Sigmoid colon (tissue), 6 donors: ENCODE measurements at regions not wholly inside any gene's neighbourhood (a gene's known extent, or its start where the extent isn't known, plus 50 kb on each side); places are given as distances from the start of the nearest gene placed in this dataset.

Experiments used
- DNase-seq: peaks from one replicate; pipeline ENCODE4 v3.0.0-alpha.2; 2019
- H3K27ac ChIP-seq, 4 donors: fragments of 200-600 bp; sonication (generic); one replicate each; pipeline ENCODE4 v1.5.1; 2016 to 2019; ENCODE audit warnings: mild to moderate bottlenecking in 1 of 4
- H3K27me3 ChIP-seq, 3 donors: fragments of 200-600 bp; sonication (generic); one replicate each; pipeline ENCODE4 v1.5.1; 2019; ENCODE audit warnings: mild to moderate bottlenecking in 1 of 3
- H3K36me3 ChIP-seq, 4 donors: fragments of 200-600 bp; sonication (generic); one replicate each; pipeline ENCODE4 v1.5.1; 2016 to 2019
- H3K4me1 ChIP-seq, 4 donors: fragments of 200-600 bp; sonication (generic); one replicate each; pipeline ENCODE4 v1.5.1; 2017 to 2019
- H3K4me3 ChIP-seq, 4 donors: fragments of 200-600 bp; sonication (generic); one replicate each; pipeline ENCODE4 v1.5.1; 2017 to 2019; ENCODE audit warnings: mild to moderate bottlenecking in 2 of 4, moderate library complexity in 1 of 4
- H3K9me3 ChIP-seq, 4 donors: fragments of 200-600 bp in 3 of 4; sonication (generic) in 3 of 4; one replicate each; pipeline versions ENCODE4 v1.5.1 to v1.6.1; 2013 to 2019
- CTCF ChIP-seq, 4 experiments: fragments of 450-650 bp in 3 of 4; fragments of 200-600 bp in 1 of 4; IDR thresholded peaks; one replicate each; pipeline ENCODE4 v1.5.1; 2016 to 2019; ENCODE audit warnings: antibody characterized with exemption in 4 of 4, mild to moderate bottlenecking in 3 of 4, moderate library complexity in 2 of 4
- EP300 ChIP-seq, 4 donors: sonication (generic); formaldehyde crosslinking; IDR thresholded peaks; one replicate each; pipeline ENCODE4 v1.6.1; 2017; ENCODE audit warnings: antibody characterized with exemption in 4 of 4
- POLR2A ChIP-seq, 2 donors: fragments of 450-650 bp; IDR thresholded peaks; one replicate each; pipeline ENCODE4 v1.6.1; 2016; ENCODE audit warnings: antibody characterized with exemption in 2 of 2, mild to moderate bottlenecking in 2 of 2, moderate library complexity in 2 of 2
- POLR2AphosphoS5 ChIP-seq, 4 donors: sonication (generic); formaldehyde crosslinking; IDR thresholded peaks; one replicate each; pipeline ENCODE4 v1.6.1; 2017; ENCODE audit warnings: antibody characterized with exemption in 4 of 4
- WGBS, 2 donors: extraction: QIAGEN DNeasy Blood & Tissue Kit; methylation state at CpG; one replicate each; pipeline ENCODE4 v1.1.7; 2013; 5-methylcytosine and 5-hydroxymethylcytosine counted together
- intact Hi-C: fragments of 100-400 bp; cut with DNase I; formaldehyde crosslinking; loops from one replicate; pipeline ENCODE4 v1.15.1; 2023
- donor health status: healthy with polysubstance abuse.
- donor health status: healthy.

DNA sequence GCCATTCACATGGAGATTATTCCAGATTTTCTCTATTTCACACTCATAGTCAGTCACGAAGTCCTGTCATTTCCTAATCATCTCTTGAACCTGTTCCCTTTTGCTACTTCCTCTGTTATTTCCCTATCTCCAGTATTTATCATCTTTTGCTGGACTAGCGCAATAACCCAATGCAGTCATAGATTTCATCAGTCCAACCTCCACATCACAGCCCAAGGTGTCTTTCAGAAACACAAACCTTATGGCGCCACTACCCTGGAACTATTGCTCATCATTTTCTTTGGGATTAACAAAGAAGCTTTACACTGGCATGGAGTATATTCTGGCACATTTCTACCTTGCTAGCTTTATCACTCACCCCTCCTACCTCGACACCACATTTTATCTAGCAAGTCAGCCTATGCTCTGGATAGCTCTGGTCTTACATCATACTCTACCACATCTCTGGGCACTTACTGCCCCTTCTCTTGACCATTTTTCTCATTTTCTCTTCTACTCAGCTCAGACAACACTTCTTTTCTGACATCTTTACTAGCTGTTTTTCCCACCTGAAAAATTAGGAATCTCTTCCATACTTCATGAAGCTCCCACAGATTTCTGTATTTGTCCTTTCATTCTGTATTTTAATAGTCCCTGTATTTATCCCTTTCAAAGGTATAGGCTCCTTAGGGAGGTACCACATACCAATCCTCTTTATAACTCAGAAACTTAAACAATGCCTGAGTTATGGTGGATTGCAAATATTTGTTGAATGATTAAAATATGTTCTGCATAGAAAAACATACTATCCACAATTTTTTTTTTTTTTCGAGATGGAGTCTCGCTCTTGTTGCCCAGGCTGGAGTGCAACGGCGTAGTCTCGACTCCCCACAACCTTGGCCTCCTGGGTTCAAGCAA, 534.7 kb downstream of the KLF12 start:
- Histone ChIP-seq H3K4me1 (no peaks in the 10 kb centered on the region), H3K27ac (no peak overlapping the region), H3K27me3 (no peaks in the 10 kb centered on the region), H3K4me3 (no peak overlapping the region), H3K36me3 (no peaks in the 10 kb centered on the region), H3K9me3 (peaks cover 0 to 5% (median under 1%) of the 10 kb centered on the region in 4 donors)
- WGBS, 2 donors, result 88 to 93% methylated on average over 9 of the region's 9 CpGs
- DNase-seq, result no peak
- TF ChIP-seq EP300 (IDR thresholded peaks at IDR 0.05) (no peak), POLR2AphosphoS5 (IDR thresholded peaks at IDR 0.05) (no peak), POLR2A (IDR thresholded peaks at IDR 0.05) (no peak), CTCF (IDR thresholded peaks at IDR 0.05) (no peak)
- intact Hi-C loops, result no loop called here

DNA sequence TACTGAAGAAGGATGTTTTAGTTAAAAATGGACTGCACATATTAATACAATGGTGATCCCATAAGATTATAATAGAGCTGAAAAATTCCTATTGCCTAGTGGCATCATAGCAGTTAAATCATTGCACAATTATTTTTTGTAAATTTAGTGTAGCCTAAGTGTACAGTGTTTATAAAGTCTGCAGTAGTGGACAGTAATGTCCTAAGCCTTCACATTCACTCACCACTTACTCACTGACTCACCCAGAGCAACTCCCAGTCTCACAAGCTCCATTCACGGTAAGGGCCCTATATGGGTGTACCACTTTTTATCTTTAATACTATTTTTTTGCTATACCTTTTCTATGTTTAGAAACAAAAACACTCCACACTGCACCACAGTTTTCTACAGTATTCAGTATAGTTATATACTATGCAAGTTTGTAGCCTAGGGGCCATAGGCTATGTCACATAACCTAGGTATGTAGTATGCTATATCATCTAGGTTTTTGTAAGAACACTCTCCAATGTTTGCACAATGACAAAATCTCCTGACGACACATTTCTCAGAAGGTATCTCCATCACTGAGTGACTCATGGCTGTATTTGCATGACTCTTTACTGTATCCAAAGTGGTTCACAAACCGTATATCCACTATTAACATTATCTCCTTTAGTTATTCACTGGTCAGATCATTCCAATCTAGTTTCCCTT, 536.0 kb downstream of the KLF12 start:
- Histone ChIP-seq H3K4me1 (no peaks in the 10 kb centered on the region), H3K9me3 (no peaks in the 10 kb centered on the region), H3K4me3 (no peak overlapping the region), H3K36me3 (no peaks in the 10 kb centered on the region), H3K27ac (no peak overlapping the region), H3K27me3 (no peaks in the 10 kb centered on the region)
- no peak for DNase-seq
- 57 to 59% methylated on average over 3 of the region's 3 CpGs for WGBS, 2 donors
- TF ChIP-seq EP300 (IDR thresholded peaks at IDR 0.05), result no peak
- TF ChIP-seq POLR2AphosphoS5 (IDR thresholded peaks at IDR 0.05), result no peak
- no peak for TF ChIP-seq CTCF (IDR thresholded peaks at IDR 0.05)
- no peak for TF ChIP-seq POLR2A (IDR thresholded peaks at IDR 0.05)
- intact Hi-C loops, result no loop called here

GRCh38 chr13:73596382-73596781, 537.6 kb downstream of the KLF5 start:
- Histone ChIP-seq H3K27ac (no peak overlapping the region), H3K9me3 (no peaks in the 10 kb centered on the region), H3K27me3 (no peaks in the 10 kb centered on the region), H3K36me3 (no peaks in the 10 kb centered on the region), H3K4me3 (no peak overlapping the region), H3K4me1 (no peaks in the 10 kb centered on the region)
- DNase-seq, result no peak
- intact Hi-C loops, result no loop called here
- 67 to 82% methylated on average over 1 of the region's 1 CpG for WGBS, 2 donors
- no peak for TF ChIP-seq POLR2AphosphoS5 (IDR thresholded peaks at IDR 0.05)
- TF ChIP-seq CTCF (IDR thresholded peaks at IDR 0.05), result no peak
- no peak for TF ChIP-seq EP300 (IDR thresholded peaks at IDR 0.05)
- TF ChIP-seq POLR2A (IDR thresholded peaks at IDR 0.05), result no peak

- DNase-seq, result no peak
- Histone ChIP-seq H3K27me3 (no peaks in the 10 kb centered on the region), H3K9me3 (no peaks in the 10 kb centered on the region), H3K4me3 (no peak overlapping the region), H3K4me1 (no peaks in the 10 kb centered on the region), H3K36me3 (no peaks in the 10 kb centered on the region), H3K27ac (no peak overlapping the region)
- WGBS, 2 donors, result 69 to 86% methylated on average over 6 of the region's 6 CpGs
- intact Hi-C loops, result no loop called here
- no peak for TF ChIP-seq POLR2A (IDR thresholded peaks at IDR 0.05)
- no peak for TF ChIP-seq EP300 (IDR thresholded peaks at IDR 0.05)
- no peak for TF ChIP-seq CTCF (IDR thresholded peaks at IDR 0.05)
- no peak for TF ChIP-seq POLR2AphosphoS5 (IDR thresholded peaks at IDR 0.05)
Observed at GRCh38 chr13:73593199-73593765, 534.5 kb downstream of the KLF5 start.
